H1 (cell line): ENCODE measurements at regions not wholly inside any gene's neighbourhood (a gene's known extent, or its start where the extent isn't known, plus 50 kb on each side); places are given as distances from the start of the nearest gene placed in this dataset.

Experiments used
- KDM1A ChIP-seq: fragments of 200-600, 300-600 bp; sonication (generic); IDR thresholded peaks from 2 replicates; pipeline ENCODE4 v1.7.1; 2016; ENCODE audit warnings: mild to moderate bottlenecking, low read length, borderline replicate concordance
- POU5F1 ChIP-seq: IDR thresholded peaks from 2 replicates; pipeline ENCODE4 v1.6.1; 2011; ENCODE audit warnings: low read depth, mild to moderate bottlenecking, low read length, moderate library complexity
- TBP ChIP-seq: IDR thresholded peaks from 2 replicates; pipeline ENCODE4 v1.6.1; 2011; ENCODE audit warnings: low read depth, low read length, improper control_type of control experiment
- TEAD4 ChIP-seq: IDR thresholded peaks from 2 replicates; pipeline ENCODE4 v1.6.1; 2012; ENCODE audit warnings: low read depth, low read length, inconsistent platforms, mixed read lengths
- TF ChIP-seq, protein P1 (sequence below): IDR thresholded peaks from 2 replicates; pipeline ENCODE4 v1.6.1; 2012; ENCODE audit warnings: inconsistent platforms
- TF ChIP-seq, protein P2 (sequence below): fragments of 300-600 bp; sonication (generic); IDR thresholded peaks from 2 replicates; pipeline ENCODE4 v1.7.1; 2012; ENCODE audit warnings: low read length, moderate library complexity, mild to moderate bottlenecking, inconsistent platforms; ENCODE audit not compliant: insufficient replicate concordance

- TF ChIP-seq, protein P1, sequence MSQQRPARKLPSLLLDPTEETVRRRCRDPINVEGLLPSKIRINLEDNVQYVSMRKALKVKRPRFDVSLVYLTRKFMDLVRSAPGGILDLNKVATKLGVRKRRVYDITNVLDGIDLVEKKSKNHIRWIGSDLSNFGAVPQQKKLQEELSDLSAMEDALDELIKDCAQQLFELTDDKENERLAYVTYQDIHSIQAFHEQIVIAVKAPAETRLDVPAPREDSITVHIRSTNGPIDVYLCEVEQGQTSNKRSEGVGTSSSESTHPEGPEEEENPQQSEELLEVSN, result no peak
- TF ChIP-seq POU5F1, result no peak
- TF ChIP-seq KDM1A, result no peak
- TF ChIP-seq TEAD4, result no peak
- TF ChIP-seq, protein P2, sequence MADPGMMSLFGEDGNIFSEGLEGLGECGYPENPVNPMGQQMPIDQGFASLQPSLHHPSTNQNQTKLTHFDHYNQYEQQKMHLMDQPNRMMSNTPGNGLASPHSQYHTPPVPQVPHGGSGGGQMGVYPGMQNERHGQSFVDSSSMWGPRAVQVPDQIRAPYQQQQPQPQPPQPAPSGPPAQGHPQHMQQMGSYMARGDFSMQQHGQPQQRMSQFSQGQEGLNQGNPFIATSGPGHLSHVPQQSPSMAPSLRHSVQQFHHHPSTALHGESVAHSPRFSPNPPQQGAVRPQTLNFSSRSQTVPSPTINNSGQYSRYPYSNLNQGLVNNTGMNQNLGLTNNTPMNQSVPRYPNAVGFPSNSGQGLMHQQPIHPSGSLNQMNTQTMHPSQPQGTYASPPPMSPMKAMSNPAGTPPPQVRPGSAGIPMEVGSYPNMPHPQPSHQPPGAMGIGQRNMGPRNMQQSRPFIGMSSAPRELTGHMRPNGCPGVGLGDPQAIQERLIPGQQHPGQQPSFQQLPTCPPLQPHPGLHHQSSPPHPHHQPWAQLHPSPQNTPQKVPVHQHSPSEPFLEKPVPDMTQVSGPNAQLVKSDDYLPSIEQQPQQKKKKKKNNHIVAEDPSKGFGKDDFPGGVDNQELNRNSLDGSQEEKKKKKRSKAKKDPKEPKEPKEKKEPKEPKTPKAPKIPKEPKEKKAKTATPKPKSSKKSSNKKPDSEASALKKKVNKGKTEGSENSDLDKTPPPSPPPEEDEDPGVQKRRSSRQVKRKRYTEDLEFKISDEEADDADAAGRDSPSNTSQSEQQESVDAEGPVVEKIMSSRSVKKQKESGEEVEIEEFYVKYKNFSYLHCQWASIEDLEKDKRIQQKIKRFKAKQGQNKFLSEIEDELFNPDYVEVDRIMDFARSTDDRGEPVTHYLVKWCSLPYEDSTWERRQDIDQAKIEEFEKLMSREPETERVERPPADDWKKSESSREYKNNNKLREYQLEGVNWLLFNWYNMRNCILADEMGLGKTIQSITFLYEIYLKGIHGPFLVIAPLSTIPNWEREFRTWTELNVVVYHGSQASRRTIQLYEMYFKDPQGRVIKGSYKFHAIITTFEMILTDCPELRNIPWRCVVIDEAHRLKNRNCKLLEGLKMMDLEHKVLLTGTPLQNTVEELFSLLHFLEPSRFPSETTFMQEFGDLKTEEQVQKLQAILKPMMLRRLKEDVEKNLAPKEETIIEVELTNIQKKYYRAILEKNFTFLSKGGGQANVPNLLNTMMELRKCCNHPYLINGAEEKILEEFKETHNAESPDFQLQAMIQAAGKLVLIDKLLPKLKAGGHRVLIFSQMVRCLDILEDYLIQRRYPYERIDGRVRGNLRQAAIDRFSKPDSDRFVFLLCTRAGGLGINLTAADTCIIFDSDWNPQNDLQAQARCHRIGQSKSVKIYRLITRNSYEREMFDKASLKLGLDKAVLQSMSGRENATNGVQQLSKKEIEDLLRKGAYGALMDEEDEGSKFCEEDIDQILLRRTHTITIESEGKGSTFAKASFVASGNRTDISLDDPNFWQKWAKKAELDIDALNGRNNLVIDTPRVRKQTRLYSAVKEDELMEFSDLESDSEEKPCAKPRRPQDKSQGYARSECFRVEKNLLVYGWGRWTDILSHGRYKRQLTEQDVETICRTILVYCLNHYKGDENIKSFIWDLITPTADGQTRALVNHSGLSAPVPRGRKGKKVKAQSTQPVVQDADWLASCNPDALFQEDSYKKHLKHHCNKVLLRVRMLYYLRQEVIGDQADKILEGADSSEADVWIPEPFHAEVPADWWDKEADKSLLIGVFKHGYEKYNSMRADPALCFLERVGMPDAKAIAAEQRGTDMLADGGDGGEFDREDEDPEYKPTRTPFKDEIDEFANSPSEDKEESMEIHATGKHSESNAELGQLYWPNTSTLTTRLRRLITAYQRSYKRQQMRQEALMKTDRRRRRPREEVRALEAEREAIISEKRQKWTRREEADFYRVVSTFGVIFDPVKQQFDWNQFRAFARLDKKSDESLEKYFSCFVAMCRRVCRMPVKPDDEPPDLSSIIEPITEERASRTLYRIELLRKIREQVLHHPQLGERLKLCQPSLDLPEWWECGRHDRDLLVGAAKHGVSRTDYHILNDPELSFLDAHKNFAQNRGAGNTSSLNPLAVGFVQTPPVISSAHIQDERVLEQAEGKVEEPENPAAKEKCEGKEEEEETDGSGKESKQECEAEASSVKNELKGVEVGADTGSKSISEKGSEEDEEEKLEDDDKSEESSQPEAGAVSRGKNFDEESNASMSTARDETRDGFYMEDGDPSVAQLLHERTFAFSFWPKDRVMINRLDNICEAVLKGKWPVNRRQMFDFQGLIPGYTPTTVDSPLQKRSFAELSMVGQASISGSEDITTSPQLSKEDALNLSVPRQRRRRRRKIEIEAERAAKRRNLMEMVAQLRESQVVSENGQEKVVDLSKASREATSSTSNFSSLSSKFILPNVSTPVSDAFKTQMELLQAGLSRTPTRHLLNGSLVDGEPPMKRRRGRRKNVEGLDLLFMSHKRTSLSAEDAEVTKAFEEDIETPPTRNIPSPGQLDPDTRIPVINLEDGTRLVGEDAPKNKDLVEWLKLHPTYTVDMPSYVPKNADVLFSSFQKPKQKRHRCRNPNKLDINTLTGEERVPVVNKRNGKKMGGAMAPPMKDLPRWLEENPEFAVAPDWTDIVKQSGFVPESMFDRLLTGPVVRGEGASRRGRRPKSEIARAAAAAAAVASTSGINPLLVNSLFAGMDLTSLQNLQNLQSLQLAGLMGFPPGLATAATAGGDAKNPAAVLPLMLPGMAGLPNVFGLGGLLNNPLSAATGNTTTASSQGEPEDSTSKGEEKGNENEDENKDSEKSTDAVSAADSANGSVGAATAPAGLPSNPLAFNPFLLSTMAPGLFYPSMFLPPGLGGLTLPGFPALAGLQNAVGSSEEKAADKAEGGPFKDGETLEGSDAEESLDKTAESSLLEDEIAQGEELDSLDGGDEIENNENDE, result no peak
- no peak for TF ChIP-seq TBP
- TF ChIP-seq, all 59 proteins: peak for 0
Observed at GRCh38 chr6:86153521-86153920, 510.8 kb upstream of the SYNCRIP start (continued).
